ENCODE measurements at regions not wholly inside any gene's neighbourhood (a gene's known extent, or its start where the extent isn't known, plus 50 kb on each side); places are given as distances from the start of the nearest gene placed in this dataset.
"Not testable (repeated sequence)": the region's sequence is repeated elsewhere in the genome, so short reads cannot be mapped to it uniquely, and the experiment has no call there.

- DNase-seq (ENCODE audit: low read depth in 2 of 2): no peak
Observed at GRCh38 chr22:23381661-23382427, 198.2 kb downstream of the IGLL1 start.

GRCh38 chr22:23380911-23381310 is 199.2 kb downstream of the IGLL1 start:
- no peak for DNase-seq (ENCODE audit: low read depth in 2 of 2)

GRCh38 chr22:23380230-23380573 is 199.9 kb downstream of the IGLL1 start:
- DNase-seq (ENCODE audit: low read depth in 2 of 2): no peak

- not testable (repeated sequence) for DNase-seq (ENCODE audit: low read depth in 2 of 2)
Observed at GRCh38 chr22:23379540-23380229, 199.4 kb downstream of the BCR start.

- DNase-seq (ENCODE audit: low read depth in 2 of 2): no peak
Observed at GRCh38 chr22:23377767-23378166, 197.5 kb downstream of the BCR start.

GRCh38 chr22:23376256-23376655 is 195.9 kb downstream of the BCR start:
- DNase-seq (ENCODE audit: low read depth in 2 of 2): no peak

GRCh38 chr22:23375031-23375827 is 194.9 kb downstream of the BCR start:
- no peak for DNase-seq (ENCODE audit: low read depth in 2 of 2)

GRCh38 chr22:23373601-23374000 is 193.3 kb downstream of the BCR start:
- DNase-seq (ENCODE audit: low read depth in 2 of 2): no peak

GRCh38 chr22:23370251-23370650 is 189.9 kb downstream of the BCR start:
- DNase-seq (ENCODE audit: low read depth in 2 of 2): no peak

- no peak for DNase-seq (ENCODE audit: low read depth in 2 of 2)
Observed at GRCh38 chr22:23369054-23369685, 188.9 kb downstream of the BCR start.
